ENCODE measurements at regions not wholly inside any gene's neighbourhood (a gene's known extent, or its start where the extent isn't known, plus 50 kb on each side); places are given as distances from the start of the nearest gene placed in this dataset.

DNA sequence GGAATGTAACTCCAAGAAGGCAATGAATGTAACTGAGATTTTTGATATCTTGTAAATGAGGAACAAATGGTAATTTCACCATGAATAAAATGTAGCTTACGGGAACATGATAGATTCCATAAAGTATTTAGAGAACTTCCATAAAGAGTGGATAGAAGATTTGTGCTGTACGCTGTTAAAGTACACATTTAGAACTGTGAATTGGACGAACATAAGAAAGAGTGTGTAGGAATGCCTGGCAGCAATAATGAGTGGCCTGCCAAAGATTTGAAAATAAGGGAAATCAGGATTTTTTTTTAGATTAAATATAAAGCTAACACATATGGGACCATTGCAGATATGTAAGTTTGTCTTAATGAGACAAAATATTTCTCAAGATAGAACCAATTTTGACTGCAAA is 1153.3 kb upstream of the EYS start:
- dilution Hi-C loops (cut with MboI; ENCODE audit: extremely low pct_ligation_motif_present, low sequenced_read_pairs) (no loop called here), intact Hi-C loops (cut with micrococcal nuclease) (no loop called here)
- no peak overlapping the region for H3K9ac ChIP-seq (replicated peaks; ENCODE audit: extremely low read depth, insufficient read depth, low read length)
- FAIRE-seq (no peak), DNase-seq (ENCODE audit: low read depth, low spot score) (no peak)
- no peaks in the 10 kb centered on the region for H3K4me1 ChIP-seq (ENCODE audit: control insufficient read depth, extremely low read depth, insufficient read depth, low read length)
- H3K9me1 ChIP-seq (replicated peaks; ENCODE audit: control insufficient read depth, extremely low read depth, insufficient read depth, low read length): no peaks in the 10 kb centered on the region
- H3K4me3 ChIP-seq (replicated peaks in 1 of 3; ENCODE audit: insufficient read depth in 1 of 3, low read depth in 1 of 3, low read length in 3 of 3): no peak overlapping the region
- ChIA-PET CTCF (no interaction called here), POLR2A (no interaction called here)
- no peak overlapping the region for H3K27ac ChIP-seq (ENCODE audit: insufficient read depth, low read depth, low read length)
- H3K36me3 ChIP-seq (ENCODE audit: control insufficient read depth in 2 of 2, extremely low read depth in 1 of 2, insufficient read depth in 2 of 2, low read length in 2 of 2): no peaks in the 10 kb centered on the region
- H3K4me2 ChIP-seq (ENCODE audit: insufficient read depth, low read length): no peak overlapping the region
- H3K27me3 ChIP-seq (ENCODE audit: control insufficient read depth in 2 of 2, insufficient read depth in 2 of 2, low read length in 2 of 2): no peaks in the 10 kb centered on the region
- no peak overlapping the region for H2AFZ ChIP-seq (ENCODE audit: low read depth, low read length)
- H3K79me2 ChIP-seq (ENCODE audit: control insufficient read depth, insufficient read depth, low read length): no peaks in the 10 kb centered on the region
- BruUV-seq (replicated peaks): no TSS peak
- no peak for TF ChIP-seq GATA2 (IDR thresholded peaks at IDR 0.05; ENCODE audit: insufficient read depth, insufficient read length, low read depth, low read length)
- TF ChIP-seq MYC (IDR thresholded peaks at IDR 0.05; ENCODE audit: low read depth, low read length): no peak
- TF ChIP-seq POLR2A (IDR thresholded peaks at IDR 0.05; ENCODE audit: low read depth, low read length): no peak
- TF ChIP-seq JUN (IDR thresholded peaks at IDR 0.05; ENCODE audit: borderline replicate concordance, insufficient read depth, insufficient read length, low read depth): no peak
- TF ChIP-seq, protein P1, sequence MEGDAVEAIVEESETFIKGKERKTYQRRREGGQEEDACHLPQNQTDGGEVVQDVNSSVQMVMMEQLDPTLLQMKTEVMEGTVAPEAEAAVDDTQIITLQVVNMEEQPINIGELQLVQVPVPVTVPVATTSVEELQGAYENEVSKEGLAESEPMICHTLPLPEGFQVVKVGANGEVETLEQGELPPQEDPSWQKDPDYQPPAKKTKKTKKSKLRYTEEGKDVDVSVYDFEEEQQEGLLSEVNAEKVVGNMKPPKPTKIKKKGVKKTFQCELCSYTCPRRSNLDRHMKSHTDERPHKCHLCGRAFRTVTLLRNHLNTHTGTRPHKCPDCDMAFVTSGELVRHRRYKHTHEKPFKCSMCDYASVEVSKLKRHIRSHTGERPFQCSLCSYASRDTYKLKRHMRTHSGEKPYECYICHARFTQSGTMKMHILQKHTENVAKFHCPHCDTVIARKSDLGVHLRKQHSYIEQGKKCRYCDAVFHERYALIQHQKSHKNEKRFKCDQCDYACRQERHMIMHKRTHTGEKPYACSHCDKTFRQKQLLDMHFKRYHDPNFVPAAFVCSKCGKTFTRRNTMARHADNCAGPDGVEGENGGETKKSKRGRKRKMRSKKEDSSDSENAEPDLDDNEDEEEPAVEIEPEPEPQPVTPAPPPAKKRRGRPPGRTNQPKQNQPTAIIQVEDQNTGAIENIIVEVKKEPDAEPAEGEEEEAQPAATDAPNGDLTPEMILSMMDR (IDR thresholded peaks at IDR 0.05; ENCODE audit: extremely low read depth in 1 of 2, insufficient read depth in 1 of 2, low read depth in 1 of 2, low read length in 2 of 2): no peak
- no peak for TF ChIP-seq FOS (IDR thresholded peaks at IDR 0.05; ENCODE audit: borderline replicate concordance, insufficient read depth, low read length)
- no peak for TF ChIP-seq EZH2 (IDR thresholded peaks at IDR 0.05; ENCODE audit: borderline replicate concordance, low read depth, low read length, severe bottlenecking)
- TF ChIP-seq, protein P2, sequence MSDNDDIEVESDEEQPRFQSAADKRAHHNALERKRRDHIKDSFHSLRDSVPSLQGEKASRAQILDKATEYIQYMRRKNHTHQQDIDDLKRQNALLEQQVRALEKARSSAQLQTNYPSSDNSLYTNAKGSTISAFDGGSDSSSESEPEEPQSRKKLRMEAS (IDR thresholded peaks at IDR 0.05; ENCODE audit: insufficient read depth, insufficient read length): no peak
- no peak for TF ChIP-seq POLR2AphosphoS5 (IDR thresholded peaks at IDR 0.05; ENCODE audit: insufficient read depth, low read depth, low read length)
- peaks cover 2% of the 10 kb centered on the region for H3K9me3 ChIP-seq (replicated peaks; ENCODE audit: control insufficient read depth, insufficient read depth, low read length)
- H4K20me1 ChIP-seq (replicated peaks; ENCODE audit: control insufficient read depth, extremely low read depth, insufficient read depth, low read length): no peaks in the 10 kb centered on the region

Data from endothelial cell of umbilical vein (primary cell).